Prostate gland (tissue), 2 donors: ENCODE measurements at regions not wholly inside any gene's neighbourhood (a gene's known extent, or its start where the extent isn't known, plus 50 kb on each side); places are given as distances from the start of the nearest gene placed in this dataset.

Experiments used
- DNase-seq: peaks from one replicate; pipeline ENCODE4 v3.0.0-alpha.2; 2019; ENCODE audit warnings: low spot score
- H3K27ac ChIP-seq, 2 donors: fragments of 200-600 bp; sonication (generic); 2 replicates each; pipeline ENCODE4 v1.5.1; 2017 to 2019
- H3K27me3 ChIP-seq: fragments of 200-600 bp; sonication (generic); replicated peaks from 2 replicates; pipeline ENCODE4 v1.5.1; 2019; ENCODE audit not compliant: insufficient read depth
- H3K36me3 ChIP-seq, 2 donors: fragments of 200-600 bp; sonication (generic); 1 replicate in 1 of 2; 2 replicates in 1 of 2; pipeline versions ENCODE4 v1.5.1 to v1.8.1; 2017 to 2019
- H3K4me1 ChIP-seq: fragments of 200-600 bp; sonication (generic); replicated peaks from 2 replicates; pipeline ENCODE4 v1.5.1; 2019
- H3K4me3 ChIP-seq, 2 donors: fragments of 200-600 bp; sonication (generic); 2 replicates each; pipeline ENCODE4 v1.5.1; 2017 to 2019
- H3K9me3 ChIP-seq: fragments of 200-600 bp; sonication (generic); 2 replicates; pipeline ENCODE4 v1.5.1; 2017
- POLR2A ChIP-seq: fragments of 450-650 bp; IDR thresholded peaks from one replicate; pipeline ENCODE4 v1.6.1; 2016; ENCODE audit warnings: antibody characterized with exemption, mild to moderate bottlenecking
- POLR2AphosphoS5 ChIP-seq: sonication (generic); formaldehyde crosslinking; IDR thresholded peaks from one replicate; pipeline ENCODE4 v1.6.1; 2017; ENCODE audit warnings: antibody characterized with exemption
- WGBS: methylation state at CpG from one replicate; pipeline ENCODE4 v1.1.5; 2018; 5-methylcytosine and 5-hydroxymethylcytosine counted together
- intact Hi-C: fragments of 100-400 bp; cut with DNase I; formaldehyde crosslinking; loops from one replicate; pipeline ENCODE4 v1.14.2; 2022
- TF ChIP-seq, protein P1 (sequence below), 4 experiments: fragments of 200-600 bp in 2 of 4; fragments of 450-650 bp in 2 of 4; sonication (generic) in 2 of 4; IDR thresholded peaks; 1 replicate in 3 of 4; 2 replicates in 1 of 4; pipeline ENCODE4 v1.5.1; 2016 to 2019; ENCODE audit warnings: antibody characterized with exemption in 4 of 4, mild to moderate bottlenecking in 2 of 4, moderate library complexity in 2 of 4

DNA sequence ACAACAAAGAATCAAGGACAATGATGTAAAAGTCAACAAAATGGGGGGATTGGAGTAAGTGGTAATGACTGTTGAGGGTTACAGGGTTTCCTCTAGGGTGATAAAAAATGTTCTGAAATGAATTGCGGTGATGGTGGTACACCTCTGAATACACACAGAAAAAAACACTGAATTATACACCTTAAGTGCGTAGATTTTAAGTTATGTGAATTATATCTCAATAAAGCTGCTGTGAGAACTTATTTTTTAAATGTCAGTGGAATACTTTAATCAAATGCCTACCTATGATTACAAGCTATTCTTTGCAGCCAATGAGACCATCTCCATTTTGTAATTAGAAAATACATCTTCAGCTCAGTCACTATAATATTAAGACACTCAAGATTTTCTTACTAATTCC, 53.5 kb downstream of the ZNF608 start:
- WGBS = 90% methylated on average over 2 of the region's 2 CpGs
- no peaks in the 10 kb centered on the region for H3K4me1 ChIP-seq
- no peak for TF ChIP-seq POLR2A
- TF ChIP-seq, protein P1, sequence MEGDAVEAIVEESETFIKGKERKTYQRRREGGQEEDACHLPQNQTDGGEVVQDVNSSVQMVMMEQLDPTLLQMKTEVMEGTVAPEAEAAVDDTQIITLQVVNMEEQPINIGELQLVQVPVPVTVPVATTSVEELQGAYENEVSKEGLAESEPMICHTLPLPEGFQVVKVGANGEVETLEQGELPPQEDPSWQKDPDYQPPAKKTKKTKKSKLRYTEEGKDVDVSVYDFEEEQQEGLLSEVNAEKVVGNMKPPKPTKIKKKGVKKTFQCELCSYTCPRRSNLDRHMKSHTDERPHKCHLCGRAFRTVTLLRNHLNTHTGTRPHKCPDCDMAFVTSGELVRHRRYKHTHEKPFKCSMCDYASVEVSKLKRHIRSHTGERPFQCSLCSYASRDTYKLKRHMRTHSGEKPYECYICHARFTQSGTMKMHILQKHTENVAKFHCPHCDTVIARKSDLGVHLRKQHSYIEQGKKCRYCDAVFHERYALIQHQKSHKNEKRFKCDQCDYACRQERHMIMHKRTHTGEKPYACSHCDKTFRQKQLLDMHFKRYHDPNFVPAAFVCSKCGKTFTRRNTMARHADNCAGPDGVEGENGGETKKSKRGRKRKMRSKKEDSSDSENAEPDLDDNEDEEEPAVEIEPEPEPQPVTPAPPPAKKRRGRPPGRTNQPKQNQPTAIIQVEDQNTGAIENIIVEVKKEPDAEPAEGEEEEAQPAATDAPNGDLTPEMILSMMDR (IDR thresholded peaks at IDR 0.05) = no peak
- no peak for TF ChIP-seq POLR2AphosphoS5
- intact Hi-C loops = no loop called here
- DNase-seq = no peak
- no peaks in the 10 kb centered on the region for H3K27me3 ChIP-seq
- H3K27ac ChIP-seq = no peak overlapping the region
- no peaks in the 10 kb centered on the region for H3K9me3 ChIP-seq
- H3K36me3 ChIP-seq = no peaks in the 10 kb centered on the region
- no peak overlapping the region for H3K4me3 ChIP-seq

DNA sequence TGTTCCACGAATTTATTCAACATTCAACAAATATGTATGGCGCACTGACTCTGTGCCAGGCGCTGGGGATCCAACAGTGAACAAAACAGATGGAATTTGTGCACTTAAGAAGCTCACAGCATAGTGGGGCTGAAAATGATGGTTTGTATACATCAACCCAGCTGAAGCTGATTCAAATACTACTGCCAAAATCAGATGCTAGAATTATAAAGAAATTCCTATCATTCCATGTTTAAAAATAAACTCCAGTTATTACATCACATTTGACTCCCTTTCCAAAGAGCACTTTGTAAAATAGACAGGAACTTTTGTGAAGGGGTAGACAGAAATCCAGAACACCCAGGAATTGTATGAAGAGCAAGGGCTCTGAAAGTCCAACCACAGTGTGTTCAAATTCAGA, 54.1 kb downstream of the ZNF608 start:
- Histone ChIP-seq H3K27me3 (no peaks in the 10 kb centered on the region), H3K4me3 (no peak overlapping the region), H3K27ac (no peak overlapping the region)

DNA sequence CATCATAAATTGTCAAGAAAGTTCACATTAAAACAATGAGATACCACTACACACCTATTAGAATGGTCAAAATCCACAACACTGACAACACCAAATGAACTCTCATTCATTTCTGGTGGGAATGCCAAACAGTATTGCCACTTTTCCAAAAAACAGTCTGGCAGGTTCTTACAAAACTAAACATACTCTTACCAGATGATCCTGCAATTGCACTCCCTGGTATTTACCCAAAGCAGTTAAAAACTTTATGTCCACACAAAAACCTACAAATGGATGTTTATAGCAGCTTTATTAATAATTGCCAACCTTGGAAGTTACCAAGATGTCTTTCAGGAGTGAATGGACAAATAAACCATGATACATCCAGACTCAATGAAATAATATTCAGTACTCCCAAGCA, 56.8 kb downstream of the ZNF608 start:
- no peak overlapping the region for H3K27ac ChIP-seq
- H3K36me3 ChIP-seq = no peaks in the 10 kb centered on the region
- intact Hi-C loops = no loop called here
- H3K9me3 ChIP-seq = no peaks in the 10 kb centered on the region
- DNase-seq = no peak
- TF ChIP-seq POLR2AphosphoS5 = peak; percentile 77
- no peak for TF ChIP-seq POLR2A
- no peak overlapping the region for H3K4me3 ChIP-seq
- no peaks in the 10 kb centered on the region for H3K4me1 ChIP-seq
- H3K27me3 ChIP-seq = no peaks in the 10 kb centered on the region

More for the DNA sequence above, 54.1 kb downstream of the ZNF608 start:
- H3K4me1 ChIP-seq = no peaks in the 10 kb centered on the region
- H3K36me3 ChIP-seq = no peaks in the 10 kb centered on the region
- TF ChIP-seq, protein P1 (IDR thresholded peaks at IDR 0.05) = no peak
- TF ChIP-seq POLR2AphosphoS5 (no peak), POLR2A (no peak)
- DNase-seq = no peak
- no peaks in the 10 kb centered on the region for H3K9me3 ChIP-seq
- WGBS = 78% methylated on average over 3 of the region's 3 CpGs
- intact Hi-C loops = no loop called here

DNA sequence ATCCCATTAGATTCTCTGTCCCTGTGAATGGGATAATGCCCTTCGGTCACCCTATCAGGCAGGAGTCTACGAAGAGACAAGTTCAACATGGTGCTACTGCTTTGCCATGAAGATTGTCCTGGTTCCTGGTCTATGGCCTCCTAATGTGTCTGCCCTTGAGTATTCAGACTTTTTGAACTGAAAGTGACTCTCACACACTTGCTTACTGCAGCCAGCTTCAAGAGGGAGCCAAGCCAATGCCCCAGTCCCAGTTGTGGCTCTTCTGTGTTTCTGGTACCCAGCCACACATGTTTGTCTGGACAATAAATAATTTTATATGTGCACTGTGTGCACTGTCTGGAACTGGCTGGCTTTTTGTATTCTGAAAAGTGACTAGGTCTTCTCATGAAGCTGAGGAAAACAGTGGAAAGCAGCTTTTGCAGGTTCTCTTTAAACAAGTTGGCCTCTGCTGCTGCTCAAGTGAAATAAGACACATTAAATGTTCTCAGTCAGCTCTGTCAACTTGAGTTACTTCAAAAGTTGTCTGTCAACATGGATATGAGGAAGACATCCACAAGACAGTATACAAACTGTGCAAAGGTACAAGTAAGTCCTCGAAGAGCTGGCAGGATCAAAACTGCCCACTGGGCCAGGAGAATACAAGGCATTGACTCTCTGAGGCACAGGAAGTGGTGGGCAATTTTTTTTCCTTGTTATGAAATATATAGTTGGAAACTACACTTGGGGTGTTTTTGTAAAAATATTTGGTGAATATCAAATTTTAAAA, 60.0 kb downstream of the ZNF608 start:
- TF ChIP-seq POLR2AphosphoS5 = peak; percentile 67
- TF ChIP-seq, protein P1 (IDR thresholded peaks at IDR 0.05) = no peak
- peak; percentile 46 for DNase-seq
- H3K27me3 ChIP-seq = no peaks in the 10 kb centered on the region
- 65% methylated on average over 3 of the region's 3 CpGs for WGBS
- intact Hi-C loops = no loop called here
- H3K9me3 ChIP-seq = no peaks in the 10 kb centered on the region
- no peaks in the 10 kb centered on the region for H3K36me3 ChIP-seq
- H3K27ac ChIP-seq = peak overlapping the region in 1 of 2 donors; percentile 1
- H3K4me1 ChIP-seq = no peaks in the 10 kb centered on the region
- no peak overlapping the region for H3K4me3 ChIP-seq

DNA sequence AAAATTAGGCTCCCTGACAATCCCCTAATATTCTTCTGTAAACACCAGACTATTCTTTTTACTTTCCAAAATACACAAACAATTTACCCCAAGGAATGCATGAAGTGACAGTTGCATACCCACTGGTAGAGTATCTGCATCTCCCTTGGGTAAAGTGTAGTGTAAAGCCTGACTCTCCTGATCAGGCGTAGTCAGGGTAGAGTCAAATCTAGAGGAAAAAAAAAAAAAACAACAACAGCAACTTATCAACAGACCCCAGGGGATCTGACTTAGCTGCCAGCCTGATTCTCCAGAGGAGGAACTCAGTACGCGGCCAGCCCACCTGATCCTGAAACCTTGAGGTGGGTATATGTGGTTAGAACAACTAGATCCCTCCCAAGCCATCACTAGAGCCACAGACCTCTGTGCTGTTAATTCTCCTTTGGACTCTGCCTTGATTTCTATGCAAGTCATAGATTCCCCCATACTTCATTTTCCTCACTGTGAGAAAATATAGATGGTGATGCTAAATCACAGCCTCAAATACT, 61.0 kb downstream of the ZNF608 start:
- Histone ChIP-seq H3K36me3 (no peaks in the 10 kb centered on the region), H3K4me3 (no peak overlapping the region), H3K9me3 (no peaks in the 10 kb centered on the region), H3K27me3 (no peaks in the 10 kb centered on the region), H3K4me1 (no peaks in the 10 kb centered on the region), H3K27ac (no peak overlapping the region)
- intact Hi-C loops = no loop called here
- TF ChIP-seq POLR2A = no peak
- TF ChIP-seq, protein P1 (IDR thresholded peaks at IDR 0.05) = no peak
- no peak for TF ChIP-seq POLR2AphosphoS5
- 97% methylated on average over 3 of the region's 3 CpGs for WGBS
- DNase-seq = no peak
